Ovary (tissue), 7 donors: ENCODE measurements at regions not wholly inside any gene's neighbourhood (a gene's known extent, or its start where the extent isn't known, plus 50 kb on each side); places are given as distances from the start of the nearest gene placed in this dataset.

Source experiments
- DNase-seq, 5 donors: peaks; one replicate each; pipeline ENCODE4 v3.0.0-alpha.2; 2019 to 2020
- H3K27ac ChIP-seq, 2 donors: fragments of 200-600 bp; one replicate each; pipeline versions ENCODE4 v1.5.1 to v1.8.0; 2019 to 2022
- H3K27me3 ChIP-seq: fragments of 200-600 bp; one replicate; pipeline ENCODE4 v1.8.0; 2022
- H3K36me3 ChIP-seq: fragments of 200-600 bp; sonication (generic); one replicate; pipeline ENCODE4 v1.5.1; 2019
- H3K4me1 ChIP-seq: one replicate; pipeline ENCODE4 v1.8.1; 2013; ENCODE audit warnings: mild to moderate bottlenecking, moderate library complexity; ENCODE audit not compliant: insufficient read depth
- H3K4me3 ChIP-seq: fragments of 200-600 bp; sonication (generic); one replicate; pipeline ENCODE4 v1.5.1; 2017
- H3K9me3 ChIP-seq, 2 donors: fragments of 200-600 bp in 1 of 2; sonication (generic) in 1 of 2; one replicate each; pipeline versions ENCODE4 v1.5.1 to v1.8.1; 2013 to 2019; ENCODE audit warnings: mild to moderate bottlenecking in 1 of 2, moderate library complexity in 1 of 2
- EP300 ChIP-seq: sonication (generic); formaldehyde crosslinking; IDR thresholded peaks from one replicate; pipeline ENCODE4 v1.6.1; 2017; ENCODE audit warnings: antibody characterized with exemption
- POLR2A ChIP-seq: fragments of 450-650 bp; IDR thresholded peaks from one replicate; pipeline ENCODE4 v1.6.1; 2017; ENCODE audit warnings: antibody characterized with exemption, mild to moderate bottlenecking, moderate library complexity
- WGBS, 3 donors: extraction: QIAGEN DNeasy Blood & Tissue Kit in 1 of 3; methylation state at CpG; one replicate each; pipeline versions ENCODE4 v1.1.5 to v1.1.7; 2013 to 2017; 5-methylcytosine and 5-hydroxymethylcytosine counted together
- intact Hi-C, 4 donors: fragments of 100-400 bp; cut with DNase I; formaldehyde crosslinking; loops; one replicate each; pipeline versions ENCODE4 v1.11.0 to v1.15.1; 2022 to 2023
- TF ChIP-seq, protein P1 (sequence below), 3 donors: fragments of 450-650 bp in 2 of 3; fragments of 200-600 bp in 1 of 3; IDR thresholded peaks; one replicate each; pipeline versions ENCODE4 v1.5.1 to v1.8.0; 2016 to 2022; ENCODE audit warnings: antibody characterized with exemption in 3 of 3, mild to moderate bottlenecking in 1 of 3
- donor health status: DM: no; HTN: no; CAD: no; lungs with moderate emphysema.
- donor health status: DM: no; HTN: no; CAD: no.
- donor health status: Bipolar disorder and iron deficiency.
- donor health status: DM: no; HTN: no; CAD: no.
- donor health status: DM: yes; HTN: yes; CAD: no.

DNA sequence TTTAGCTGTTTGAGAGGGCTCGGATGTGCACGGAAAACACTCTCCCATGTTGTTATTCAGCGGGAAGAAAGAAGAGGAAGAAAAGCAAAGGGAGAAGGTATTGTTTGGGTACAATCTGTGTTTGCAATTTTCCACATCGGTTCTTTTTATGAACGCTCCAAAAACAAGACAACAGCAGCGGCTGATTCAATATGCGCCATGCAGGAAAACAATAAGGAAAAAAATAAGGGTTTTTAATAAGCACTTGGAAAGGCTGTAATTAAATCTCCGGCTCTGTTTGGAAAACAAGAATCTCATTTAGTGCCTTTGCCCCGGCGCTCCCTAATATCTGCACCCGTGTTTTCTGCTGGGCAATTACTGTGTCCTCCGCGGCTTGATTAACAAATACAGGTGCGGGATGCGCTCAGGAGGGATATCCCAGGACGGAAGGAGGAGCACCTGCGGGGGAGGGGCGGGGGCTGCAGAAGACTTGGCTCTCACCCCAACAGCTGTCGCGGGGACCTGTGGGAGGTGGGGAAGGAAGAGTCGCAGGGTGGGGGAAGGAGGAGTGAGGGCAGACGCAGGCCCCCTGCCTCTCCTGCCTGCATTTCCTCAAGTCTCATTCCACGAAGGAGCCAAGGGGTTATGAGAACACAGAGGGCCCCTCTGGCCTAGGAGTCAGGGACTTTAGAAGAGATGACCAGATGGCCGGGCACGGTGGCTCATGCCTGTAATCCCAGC, 181.5 kb upstream of the PODXL start:
- no peak for DNase-seq
- intact Hi-C loops = no loop called here
- TF ChIP-seq POLR2A = no peak
- TF ChIP-seq, protein P1, sequence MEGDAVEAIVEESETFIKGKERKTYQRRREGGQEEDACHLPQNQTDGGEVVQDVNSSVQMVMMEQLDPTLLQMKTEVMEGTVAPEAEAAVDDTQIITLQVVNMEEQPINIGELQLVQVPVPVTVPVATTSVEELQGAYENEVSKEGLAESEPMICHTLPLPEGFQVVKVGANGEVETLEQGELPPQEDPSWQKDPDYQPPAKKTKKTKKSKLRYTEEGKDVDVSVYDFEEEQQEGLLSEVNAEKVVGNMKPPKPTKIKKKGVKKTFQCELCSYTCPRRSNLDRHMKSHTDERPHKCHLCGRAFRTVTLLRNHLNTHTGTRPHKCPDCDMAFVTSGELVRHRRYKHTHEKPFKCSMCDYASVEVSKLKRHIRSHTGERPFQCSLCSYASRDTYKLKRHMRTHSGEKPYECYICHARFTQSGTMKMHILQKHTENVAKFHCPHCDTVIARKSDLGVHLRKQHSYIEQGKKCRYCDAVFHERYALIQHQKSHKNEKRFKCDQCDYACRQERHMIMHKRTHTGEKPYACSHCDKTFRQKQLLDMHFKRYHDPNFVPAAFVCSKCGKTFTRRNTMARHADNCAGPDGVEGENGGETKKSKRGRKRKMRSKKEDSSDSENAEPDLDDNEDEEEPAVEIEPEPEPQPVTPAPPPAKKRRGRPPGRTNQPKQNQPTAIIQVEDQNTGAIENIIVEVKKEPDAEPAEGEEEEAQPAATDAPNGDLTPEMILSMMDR (IDR thresholded peaks at IDR 0.05) = no peak
- no peak for TF ChIP-seq EP300
- Histone ChIP-seq H3K36me3 (no peaks in the 10 kb centered on the region), H3K4me1 (no peaks in the 10 kb centered on the region), H3K4me3 (no peak overlapping the region), H3K9me3 (no peaks in the 10 kb centered on the region), H3K27me3 (no peaks in the 10 kb centered on the region), H3K27ac (no peak overlapping the region)
- 18 to 37% (median 31%) methylated on average over 25 of the region's 25 CpGs for WGBS, 3 donors

DNA sequence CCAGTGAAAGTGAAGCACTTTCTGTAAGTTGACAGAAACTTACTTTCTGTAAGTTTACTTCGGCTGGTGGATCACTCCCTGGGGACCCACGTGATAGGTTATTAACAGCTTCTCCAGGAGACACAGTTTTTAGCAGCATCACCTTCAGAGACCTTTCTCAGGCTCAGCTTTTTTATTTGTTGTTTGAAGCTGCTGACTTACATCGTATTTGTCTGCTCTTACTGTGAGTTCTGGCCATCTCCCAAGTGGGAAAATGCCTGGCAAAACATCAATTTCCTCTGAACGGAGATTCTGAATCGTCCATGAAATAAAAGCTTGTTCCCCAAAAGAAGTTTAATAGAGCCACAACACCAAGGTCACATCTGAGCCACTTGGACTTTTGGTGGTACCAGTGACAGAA, 178.7 kb upstream of the PODXL start:
- Histone ChIP-seq H3K27ac (no peak overlapping the region), H3K4me1 (no peaks in the 10 kb centered on the region), H3K4me3 (no peak overlapping the region), H3K27me3 (no peaks in the 10 kb centered on the region), H3K9me3 (no peaks in the 10 kb centered on the region), H3K36me3 (no peaks in the 10 kb centered on the region)
- DNase-seq = peak in 1 of 5 donors; percentile 21
- intact Hi-C loops = no loop called here
- TF ChIP-seq, protein P1 (IDR thresholded peaks at IDR 0.05) = no peak
- no peak for TF ChIP-seq EP300
- TF ChIP-seq POLR2A = no peak
- 1 to 4% (median 3%) methylated on average over 5 of the region's 5 CpGs for WGBS, 3 donors

DNA sequence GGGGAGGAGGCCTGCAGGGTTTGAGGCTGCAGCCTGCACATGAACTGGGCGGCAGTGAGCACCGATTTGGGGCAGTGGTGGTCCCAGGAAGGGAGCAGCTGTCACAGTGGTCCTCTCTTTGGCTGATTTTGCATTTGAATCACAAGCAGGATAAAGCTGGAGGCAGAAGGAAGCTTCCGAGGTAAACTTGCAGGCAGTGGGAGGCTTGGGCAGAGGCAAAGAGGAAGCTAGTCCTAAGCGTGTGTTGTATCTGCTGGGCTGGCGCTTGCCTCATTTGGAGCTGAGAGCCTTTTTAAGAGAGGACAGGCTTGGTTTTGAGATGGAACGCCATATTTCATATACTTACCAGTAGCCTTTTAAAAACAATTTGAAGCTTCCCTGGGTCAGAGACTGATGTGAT, 177.2 kb upstream of the PODXL start:
- WGBS, 3 donors = 67 to 84% (median 82%) methylated on average over 6 of the region's 6 CpGs
- no peak for DNase-seq
- H3K4me3 ChIP-seq = no peak overlapping the region
- no peak overlapping the region for H3K27ac ChIP-seq
- H3K36me3 ChIP-seq = no peaks in the 10 kb centered on the region
- intact Hi-C loops = no loop called here
- TF ChIP-seq, protein P1 (IDR thresholded peaks at IDR 0.05) = no peak
- TF ChIP-seq EP300 (no peak), POLR2A (no peak)
- H3K4me1 ChIP-seq = no peaks in the 10 kb centered on the region
- H3K27me3 ChIP-seq = no peaks in the 10 kb centered on the region
- no peaks in the 10 kb centered on the region for H3K9me3 ChIP-seq

DNA sequence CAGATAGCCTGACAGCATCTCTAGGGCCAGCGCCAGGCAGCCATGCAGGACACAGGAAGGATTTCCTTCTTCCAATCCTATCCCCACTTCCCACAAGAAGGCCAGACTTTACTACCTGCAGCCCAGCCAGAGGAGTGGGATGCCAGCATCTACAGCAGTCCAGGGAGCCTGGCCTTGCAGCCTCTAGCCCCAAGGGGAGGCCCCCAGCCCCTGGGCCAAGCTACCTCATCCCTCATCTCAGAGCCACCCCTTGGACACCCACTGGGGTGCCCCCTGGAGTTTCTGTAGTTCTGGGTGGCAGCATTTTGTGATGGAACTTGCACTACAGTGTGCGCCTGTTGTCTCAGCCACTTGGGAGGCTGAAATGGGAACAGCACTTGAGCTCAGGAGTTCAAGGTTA, 170.8 kb upstream of the PODXL start:
- H3K9me3 ChIP-seq = no peaks in the 10 kb centered on the region
- no peak for DNase-seq
- H3K27ac ChIP-seq = no peak overlapping the region
- 84 to 86% (median 84%) methylated on average over 2 of the region's 2 CpGs for WGBS, 3 donors
- no peak overlapping the region for H3K4me3 ChIP-seq
- H3K4me1 ChIP-seq = no peaks in the 10 kb centered on the region
- H3K36me3 ChIP-seq = no peaks in the 10 kb centered on the region
- H3K27me3 ChIP-seq = no peaks in the 10 kb centered on the region
- TF ChIP-seq, protein P1 (IDR thresholded peaks at IDR 0.05) = no peak
- TF ChIP-seq EP300 (no peak), POLR2A (no peak)
- intact Hi-C loops = no loop called here
